GM21723 (cell line): ENCODE measurements at regions not wholly inside any gene's neighbourhood (a gene's known extent, or its start where the extent isn't known, plus 50 kb on each side); places are given as distances from the start of the nearest gene placed in this dataset.

Experiments
- ATAC-seq: cut with Tn5 transposase; IDR thresholded peaks from one replicate; pipeline ENCODE4 v1.9.1; 2021; ENCODE audit warnings: mild to moderate bottlenecking, moderate library complexity; ENCODE audit not compliant: unreplicated experiment

DNA sequence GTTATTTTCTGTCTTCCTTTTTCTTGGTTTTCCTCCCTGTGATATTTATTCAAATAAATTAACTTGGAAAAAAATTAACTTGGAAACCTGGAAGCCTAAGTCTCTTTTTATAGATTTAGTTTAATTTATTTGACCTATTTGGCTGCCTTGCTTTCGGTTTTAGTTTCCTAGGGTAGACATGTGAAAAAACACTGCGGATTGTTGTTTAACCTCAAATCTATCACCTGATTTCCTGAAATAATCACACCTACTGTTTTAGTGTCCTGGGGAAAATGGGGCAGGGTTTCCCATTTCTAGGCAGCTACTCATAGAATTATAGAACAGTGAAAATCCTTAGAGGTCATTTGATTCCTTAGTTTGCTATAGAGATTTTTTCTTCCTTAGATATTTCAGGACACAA lies 412.4 kb downstream of the PCDH17 start:
- ATAC-seq, result no peak

DNA sequence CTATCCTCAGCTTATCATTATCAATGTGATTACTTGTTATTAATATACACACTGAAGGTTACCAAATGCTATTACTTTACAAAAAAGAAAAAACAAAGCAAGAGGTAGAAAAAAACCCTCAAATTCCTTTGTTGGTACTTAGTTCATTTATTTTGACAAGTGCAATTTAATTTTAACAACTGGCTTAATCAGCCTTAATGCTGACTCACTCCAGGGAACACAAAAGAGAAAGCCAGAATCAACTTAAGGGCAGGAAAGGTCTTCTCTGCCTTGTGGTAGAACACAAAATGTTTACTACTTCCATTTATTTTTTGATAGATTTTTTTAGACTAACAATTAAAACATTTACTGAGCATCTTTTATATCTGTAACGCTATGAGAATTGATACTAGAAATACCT lies 417.1 kb downstream of the PCDH17 start:
- ATAC-seq, result no peak

DNA sequence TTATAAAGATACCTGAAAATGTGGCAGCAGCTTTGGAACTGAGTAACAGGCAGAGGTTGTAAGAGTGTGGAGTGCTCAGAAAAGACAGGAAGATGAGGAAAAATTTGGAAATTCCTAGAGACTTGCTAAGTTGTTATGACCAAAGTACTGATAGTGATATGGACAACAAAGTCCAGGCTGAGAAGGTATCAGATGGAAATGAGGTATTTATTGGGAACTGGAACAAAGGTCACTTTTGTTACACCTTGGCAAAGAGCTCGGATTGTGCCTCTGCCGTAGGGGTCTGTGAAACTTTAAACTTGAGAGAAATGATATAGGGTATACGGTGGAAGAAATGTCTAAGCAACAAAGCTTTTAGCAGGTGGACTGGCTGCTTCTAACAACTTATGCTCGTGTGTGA lies 419.9 kb downstream of the PCDH17 start:
- ATAC-seq, result no peak

DNA sequence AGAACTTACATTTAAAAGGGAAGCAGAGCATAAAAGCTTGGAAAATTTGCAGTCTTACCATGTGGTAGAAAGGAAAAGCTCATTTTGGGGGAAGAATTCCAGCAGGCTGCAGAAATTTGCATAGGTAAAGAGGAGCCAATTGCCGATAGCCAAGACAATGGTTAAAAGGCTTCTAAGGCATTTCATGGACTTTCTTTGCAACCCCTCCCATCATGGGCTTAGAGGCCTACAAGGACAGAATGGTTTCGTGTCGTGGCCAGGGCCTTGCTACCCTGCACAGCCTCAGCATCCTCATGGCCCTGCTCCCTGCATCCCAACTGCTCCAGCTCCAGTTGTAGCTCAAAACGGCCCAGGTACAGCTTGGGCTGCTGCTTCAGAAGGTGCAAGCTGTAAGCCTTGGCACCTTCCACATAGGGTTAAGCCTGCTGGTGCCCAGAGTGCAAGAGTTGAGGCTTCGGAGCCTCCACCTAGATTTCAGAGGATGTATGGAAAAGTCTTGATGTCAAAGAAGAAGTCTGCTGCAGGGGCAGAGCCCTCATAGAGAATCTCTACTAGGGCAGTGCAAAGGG lies 420.3 kb downstream of the PCDH17 start:
- ATAC-seq, result no peak

DNA sequence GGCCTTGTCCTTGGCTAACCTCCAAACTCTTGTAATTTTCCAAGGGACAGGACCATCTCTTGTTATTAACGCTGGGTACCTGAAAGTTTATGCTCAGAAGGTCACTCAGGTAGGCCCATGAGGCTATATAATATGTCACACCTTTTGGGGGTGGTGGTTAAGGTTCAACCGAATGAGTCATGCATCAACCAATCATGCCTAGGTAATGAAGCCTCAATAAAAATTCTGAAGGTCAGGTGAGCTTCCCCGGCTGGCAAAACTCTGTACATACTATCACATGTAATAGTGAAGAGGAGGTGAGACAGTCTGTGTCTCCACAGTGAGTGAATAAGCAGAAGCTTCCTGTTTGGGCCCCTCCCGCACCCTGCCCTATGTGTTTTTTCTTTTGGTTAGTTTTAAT lies 424.9 kb downstream of the PCDH17 start:
- no peak for ATAC-seq

DNA sequence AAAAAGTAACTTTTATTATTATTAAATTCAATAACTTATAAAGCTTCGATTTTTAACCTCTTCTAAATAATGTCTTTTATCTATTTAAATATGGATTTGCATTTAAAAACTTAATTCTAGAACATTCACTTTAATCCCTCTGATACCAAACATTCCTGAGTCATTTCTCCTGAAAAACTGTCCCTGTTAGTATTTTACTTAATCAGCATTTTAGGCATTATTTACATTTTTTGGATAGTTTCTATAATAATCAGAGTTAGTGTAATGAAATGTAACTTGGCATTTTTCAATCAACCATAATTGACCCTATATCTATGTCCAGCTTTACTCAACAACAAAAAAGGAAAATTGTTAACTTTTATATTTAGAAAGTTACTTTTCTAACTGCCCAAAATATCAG lies 428.1 kb downstream of the PCDH17 start:
- no peak for ATAC-seq

DNA sequence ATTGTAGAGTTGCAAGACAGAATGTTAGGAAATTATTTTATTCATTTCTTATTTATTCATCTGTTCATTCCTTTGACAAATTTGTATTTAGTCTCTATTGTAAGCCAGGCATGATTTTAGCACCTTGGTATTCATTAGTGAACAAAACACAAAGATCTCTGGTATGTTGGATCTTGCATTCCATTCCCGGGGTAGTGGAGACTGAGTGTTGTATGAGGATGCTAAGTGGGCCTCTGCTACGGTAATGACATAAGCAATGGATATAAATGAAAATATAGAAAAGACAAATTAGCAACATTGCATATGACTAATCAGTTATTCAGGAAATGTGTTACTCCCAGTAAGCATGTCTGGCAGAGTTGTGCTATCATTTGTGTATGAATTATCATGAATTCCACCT lies 449.3 kb downstream of the PCDH17 start:
- no peak for ATAC-seq

DNA sequence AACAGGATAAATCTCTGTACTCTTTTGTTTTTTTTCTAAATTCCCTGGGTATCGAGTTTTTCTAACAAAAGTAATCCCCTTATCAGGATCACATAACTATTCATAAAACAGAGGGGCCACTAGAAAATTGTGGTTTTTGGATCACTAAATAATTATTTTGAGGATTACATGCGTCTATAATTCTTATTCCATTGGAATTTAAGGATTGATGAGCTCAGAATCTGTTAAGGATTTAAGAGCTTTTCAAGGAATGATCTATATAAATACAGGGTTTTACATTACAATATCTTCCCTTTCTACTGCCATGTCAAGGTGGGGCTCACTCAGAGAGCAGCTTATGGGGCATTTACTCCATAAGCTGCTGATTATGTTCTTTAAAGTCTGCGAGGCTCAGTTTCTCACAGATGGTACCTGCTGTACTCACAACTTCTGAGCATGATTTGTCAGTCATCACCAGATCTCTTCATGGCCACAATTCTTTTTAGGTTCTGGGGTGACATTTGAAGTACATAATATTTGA lies 449.8 kb downstream of the PCDH17 start:
- ATAC-seq, result no peak

DNA sequence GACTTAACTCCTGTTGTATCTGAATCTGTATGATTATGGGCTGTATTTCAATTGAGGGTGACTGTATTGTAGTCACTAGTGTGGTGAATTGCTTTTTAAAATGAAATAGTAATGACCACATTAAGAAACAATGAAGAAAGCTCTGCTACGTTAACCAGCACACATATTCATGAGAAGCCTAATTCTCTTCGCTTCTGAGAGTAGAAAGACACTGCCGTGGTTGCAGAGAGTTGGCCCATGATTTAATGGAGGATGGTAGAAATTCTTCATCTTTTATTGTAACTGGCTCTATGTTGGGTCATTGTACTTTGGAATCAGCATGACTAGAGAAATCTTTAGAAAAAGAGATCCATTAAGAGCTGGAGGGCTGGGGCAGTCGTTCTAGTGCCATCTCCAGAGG lies 451.5 kb downstream of the PCDH17 start:
- ATAC-seq, result no peak

DNA sequence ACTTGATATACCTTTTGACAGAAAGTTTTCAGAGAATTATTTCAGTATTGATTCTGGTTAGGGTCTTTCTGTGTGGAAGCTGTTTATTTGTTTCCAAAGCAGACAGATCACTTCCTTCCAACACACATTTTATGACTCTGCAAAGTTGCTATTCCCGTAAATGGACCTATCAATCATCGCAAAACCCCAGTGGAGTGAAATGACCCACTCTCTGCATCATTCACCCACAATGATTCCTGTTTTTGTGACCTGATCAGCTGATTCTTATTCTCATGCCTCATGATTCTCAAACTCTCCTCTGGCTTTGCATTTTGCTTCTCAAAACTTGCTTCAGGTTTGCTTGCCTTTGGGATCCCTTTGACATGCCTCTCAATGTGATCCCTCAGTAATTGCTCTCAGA lies 453.7 kb downstream of the PCDH17 start:
- no peak for ATAC-seq

DNA sequence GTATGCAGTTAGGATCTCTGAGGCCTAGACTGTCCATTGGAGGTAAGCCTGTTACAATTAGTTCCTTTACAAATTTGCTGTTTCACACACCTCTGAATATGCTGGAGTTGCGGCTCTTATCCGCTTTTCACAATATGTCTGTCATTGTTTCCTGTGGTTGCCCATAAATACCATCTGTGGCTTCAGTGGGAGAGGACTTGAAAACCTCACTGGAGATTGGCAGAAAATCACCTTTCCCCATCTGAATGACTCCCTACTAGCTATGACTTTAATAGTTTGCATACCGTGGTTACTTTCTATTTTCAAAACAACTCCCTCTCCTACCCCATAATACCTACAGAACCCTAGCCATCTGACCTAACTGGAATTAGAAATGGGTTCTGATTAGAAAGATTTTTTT lies 454.3 kb downstream of the PCDH17 start:
- no peak for ATAC-seq

DNA sequence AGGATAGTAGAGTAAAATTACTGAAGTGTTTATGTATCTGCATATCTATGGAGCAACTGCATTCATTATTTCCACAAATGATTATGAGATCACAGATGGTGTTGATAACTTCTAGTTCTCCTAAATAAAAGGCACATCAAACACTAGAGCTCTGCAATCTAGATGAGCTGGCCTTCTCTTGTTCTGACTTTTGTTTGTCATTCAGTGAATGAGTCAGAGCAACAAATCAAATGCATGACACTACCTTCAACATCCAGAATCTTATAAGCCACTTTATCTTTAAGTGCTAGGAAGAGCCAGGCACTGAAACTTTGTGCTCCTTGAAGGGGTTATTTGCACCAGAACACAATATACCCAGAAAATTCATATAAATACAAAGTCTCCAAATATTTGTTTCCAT lies 456.0 kb downstream of the PCDH17 start:
- ATAC-seq, result no peak

DNA sequence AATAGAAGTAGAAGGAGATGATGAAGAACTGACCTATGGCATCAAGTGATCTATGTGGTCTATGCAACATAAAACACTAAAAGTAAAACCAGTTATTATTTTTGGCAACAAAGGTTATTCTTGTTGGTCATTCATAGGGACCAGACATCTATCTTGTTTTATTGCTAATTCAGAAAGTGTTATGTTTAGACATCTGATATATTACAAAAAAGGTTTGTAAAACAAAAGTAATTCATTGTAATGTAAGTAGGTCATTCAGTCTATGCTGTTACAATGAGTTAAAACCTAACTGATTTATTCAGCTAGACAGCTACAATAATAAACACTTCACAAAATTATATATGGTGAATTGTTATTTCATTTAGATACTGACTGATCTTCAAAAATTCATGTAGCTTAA lies 461.9 kb downstream of the PCDH17 start:
- no peak for ATAC-seq

DNA sequence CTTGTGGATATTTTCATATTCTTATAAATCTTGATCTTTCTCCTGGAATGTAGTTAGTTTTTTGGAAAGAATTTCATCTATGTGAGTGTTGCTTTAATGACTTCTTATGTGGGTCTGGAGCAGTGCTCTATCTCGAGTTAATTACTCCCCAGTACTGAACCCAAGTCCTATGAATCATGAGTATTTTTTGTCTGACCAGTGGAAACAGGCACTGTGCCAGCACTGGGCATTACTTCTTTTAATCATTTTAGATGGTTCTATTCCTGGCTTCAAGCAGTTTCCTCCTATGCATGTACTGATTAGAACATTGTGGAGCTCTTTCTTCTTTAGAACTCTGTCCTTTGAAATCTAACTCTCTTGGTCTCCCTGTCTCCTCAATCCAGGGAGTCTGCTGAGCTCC lies 466.3 kb downstream of the PCDH17 start:
- ATAC-seq, result no peak

DNA sequence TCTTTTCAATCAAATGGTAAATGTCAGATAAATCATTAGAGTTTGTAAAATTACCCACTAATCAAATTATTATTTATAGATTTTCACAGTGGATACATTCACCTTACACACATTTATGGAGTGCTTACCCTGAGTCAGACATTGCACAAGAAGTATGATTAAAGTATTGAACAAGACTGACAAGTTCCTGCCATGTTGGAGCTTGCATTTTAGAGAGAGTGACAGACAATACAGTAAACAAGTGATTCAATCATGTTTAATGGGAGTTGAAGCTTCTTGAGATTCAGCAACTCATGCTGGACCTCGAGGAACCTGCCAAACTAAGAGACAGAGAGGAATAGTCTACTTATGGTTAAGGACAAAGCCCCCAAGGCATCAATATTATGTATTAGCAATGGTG lies 487.8 kb downstream of the PCDH17 start:
- ATAC-seq, result no peak

DNA sequence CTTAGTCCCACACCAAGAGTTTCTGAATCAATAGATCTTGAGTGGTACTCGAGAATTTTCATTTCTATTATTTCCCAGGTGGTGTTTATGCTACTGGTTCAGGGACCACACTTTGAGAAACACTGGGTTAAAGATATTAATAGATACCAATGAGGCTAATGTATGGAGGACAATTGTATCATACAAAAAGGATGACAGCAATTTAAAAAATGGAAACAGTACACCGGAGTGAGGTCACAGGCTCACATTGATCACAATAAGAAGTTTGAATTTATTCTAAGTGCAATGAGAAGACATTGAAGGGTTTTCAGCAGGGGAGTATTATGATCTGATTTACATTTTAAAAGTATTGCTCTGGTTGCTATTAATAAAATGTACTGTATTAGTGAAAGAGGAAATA lies 488.3 kb downstream of the PCDH17 start:
- no peak for ATAC-seq

DNA sequence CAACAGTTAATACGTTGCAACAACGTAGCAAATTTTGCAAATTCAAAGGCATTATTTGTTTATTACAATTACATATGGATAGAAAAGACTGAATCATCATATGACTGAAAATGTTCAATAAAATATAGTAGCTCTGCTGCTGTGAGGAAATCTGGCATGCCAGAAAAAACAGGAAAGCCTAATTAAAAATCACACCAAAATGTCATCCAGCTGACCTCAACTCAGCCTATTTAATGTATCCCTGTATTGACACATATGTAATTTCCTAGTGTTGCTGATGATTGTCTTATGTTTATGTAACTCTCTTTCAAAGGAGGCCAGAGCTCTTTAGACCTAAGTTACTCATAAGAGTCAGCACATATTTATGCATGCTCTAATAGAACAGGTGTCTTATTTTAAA lies 495.0 kb downstream of the PCDH17 start:
- ATAC-seq, result no peak

DNA sequence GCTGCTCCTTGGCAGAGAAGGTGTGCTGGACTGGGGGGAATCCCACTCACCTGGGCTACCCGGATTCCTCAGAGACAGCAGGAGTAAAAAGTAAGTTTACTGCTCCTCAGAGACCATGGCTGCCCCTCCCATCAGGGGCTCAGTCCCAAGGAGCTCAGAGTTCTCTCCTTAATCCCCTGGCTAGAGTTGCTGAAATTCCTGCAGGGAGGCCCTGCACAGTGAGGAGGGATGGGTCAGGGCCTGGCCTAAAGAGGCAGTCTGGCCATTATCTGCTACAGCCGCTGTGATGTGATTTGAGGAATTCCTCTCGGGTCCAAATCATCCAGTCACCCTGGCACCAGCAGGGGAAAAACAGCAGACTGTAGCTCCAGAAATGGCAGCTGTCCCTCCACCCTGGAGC lies 502.5 kb downstream of the PCDH17 start:
- no peak for ATAC-seq

DNA sequence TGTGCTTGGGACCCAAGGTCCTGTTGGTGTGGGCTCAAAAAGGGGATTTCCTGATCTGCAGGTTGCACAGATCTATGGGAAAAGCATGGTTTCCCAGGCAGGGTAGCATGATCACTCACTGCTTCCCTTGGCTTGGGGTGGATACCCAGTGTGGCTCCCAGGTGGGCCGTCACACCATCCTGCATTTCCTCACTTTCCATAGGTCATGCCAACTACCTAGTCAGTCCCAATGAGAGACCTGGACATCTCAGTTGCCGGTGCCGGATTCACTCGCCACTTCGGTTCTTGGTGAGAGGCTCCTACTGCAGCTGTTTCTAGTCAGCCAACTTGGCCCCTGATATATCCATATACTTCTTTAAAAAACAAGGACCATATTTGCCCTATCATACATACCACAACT lies 503.0 kb downstream of the PCDH17 start:
- ATAC-seq, result no peak

DNA sequence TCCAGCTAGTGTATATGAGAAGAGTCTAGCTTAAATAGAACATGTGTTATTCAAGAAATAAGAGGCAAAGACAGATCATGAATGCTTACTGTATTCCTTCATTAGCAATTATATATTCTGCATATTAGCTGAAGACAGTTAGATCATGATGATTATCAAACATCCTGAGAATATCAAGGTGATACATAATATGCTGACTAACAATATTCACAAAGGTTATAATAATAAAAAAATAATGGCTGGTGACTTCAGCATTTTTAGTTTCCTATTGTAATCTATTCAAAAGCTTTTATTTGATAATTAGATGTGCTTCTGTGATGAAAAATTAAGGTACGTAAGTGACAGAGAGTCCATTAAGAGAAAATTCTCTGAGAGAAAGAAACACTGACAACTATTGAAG lies 511.4 kb downstream of the PCDH17 start:
- ATAC-seq, result no peak

DNA sequence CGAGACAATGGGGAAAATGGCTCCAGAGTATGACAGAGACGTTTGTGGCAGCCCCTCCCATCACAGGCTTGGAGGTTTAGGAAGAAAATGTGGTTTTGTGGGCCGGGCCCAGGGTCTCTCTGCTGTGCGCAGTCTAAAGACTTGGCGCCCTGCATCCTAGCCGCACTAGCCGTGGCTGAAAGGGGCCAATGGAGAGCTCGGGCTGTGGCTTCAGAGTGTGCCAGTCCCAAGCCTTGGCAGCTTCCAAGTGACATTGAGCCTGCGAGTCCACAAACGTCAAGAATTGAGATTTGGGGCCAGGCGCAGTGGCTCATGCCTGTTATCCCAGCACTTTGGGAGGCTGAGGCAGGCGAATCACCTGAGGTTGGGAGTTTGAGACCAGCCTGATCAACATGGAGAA lies 513.1 kb downstream of the PCDH17 start:
- no peak for ATAC-seq

DNA sequence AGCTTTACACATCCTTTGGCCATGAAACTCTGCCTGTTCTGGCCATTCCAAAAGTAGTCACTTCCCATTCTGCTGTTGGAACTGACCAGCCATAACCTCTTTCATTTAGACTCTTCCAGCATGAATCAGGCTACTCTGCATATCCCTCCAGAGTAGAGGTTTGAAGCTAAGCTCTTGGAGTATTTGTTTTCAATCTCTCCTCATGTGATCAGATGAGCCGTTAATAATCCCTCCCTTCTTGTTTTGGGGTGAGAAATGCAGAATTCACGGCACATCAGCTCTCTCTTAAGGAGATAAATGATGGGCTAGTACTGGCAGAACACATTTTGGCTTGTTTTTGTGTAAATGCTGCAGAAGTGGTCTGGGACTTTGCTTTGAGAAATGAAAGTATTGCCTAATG lies 519.9 kb downstream of the PCDH17 start:
- no peak for ATAC-seq

DNA sequence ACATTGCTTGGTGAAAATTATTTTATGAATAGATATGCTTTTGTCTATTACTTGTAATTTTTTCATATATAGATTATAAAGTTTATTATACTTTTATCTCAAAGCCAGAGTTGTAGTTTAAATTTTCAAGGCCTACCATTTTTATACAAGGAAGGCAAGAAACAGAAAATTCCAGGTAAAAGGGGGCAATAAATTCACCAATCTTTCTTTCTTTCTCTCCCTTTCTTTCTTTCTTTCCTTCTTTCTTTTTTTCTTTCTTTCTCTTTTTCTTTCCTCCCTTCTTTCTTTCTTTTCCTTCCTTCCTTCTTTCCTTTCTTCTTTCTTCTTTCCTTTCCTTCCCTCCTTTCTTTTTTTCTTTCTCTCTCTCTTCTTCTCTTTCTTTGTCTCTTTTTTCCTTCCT lies 529.4 kb downstream of the PCDH17 start:
- ATAC-seq, result no peak

DNA sequence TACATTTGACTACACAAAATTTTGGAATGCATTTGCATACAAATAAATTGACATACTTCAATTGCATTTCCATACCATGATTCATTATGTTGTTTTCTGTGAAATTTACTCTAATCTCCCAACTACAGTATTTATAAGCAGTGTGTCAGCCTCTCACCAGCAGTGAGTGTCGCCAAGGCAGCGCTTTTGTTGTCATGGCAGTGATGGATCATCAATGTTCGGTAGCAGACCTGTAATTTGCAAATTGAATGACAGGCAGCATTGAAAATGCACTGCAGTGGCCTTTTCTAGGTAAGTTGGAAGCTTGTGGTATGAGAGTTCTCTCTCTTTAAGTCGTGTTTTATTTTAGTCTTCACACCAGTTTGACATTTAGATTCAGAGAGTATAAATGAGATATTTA lies 534.1 kb downstream of the PCDH17 start:
- ATAC-seq, result no peak
